ENCODE measurements at regions not wholly inside any gene's neighbourhood (a gene's known extent, or its start where the extent isn't known, plus 50 kb on each side); places are given as distances from the start of the nearest gene placed in this dataset.

- Mint-ChIP-seq H3K4me3 (no peak overlapping the region), H3K27ac (no peak overlapping the region), H3K9me3 (no peaks in the 10 kb centered on the region), H3K27me3 (ENCODE audit: insufficient read depth) (no peaks in the 10 kb centered on the region), H3K36me3 (ENCODE audit: low read depth) (no peaks in the 10 kb centered on the region), H3K4me1 (peaks cover 16% of the 10 kb centered on the region)
- no peaks in the 10 kb centered on the region for H3K27me3 ChIP-seq (ENCODE audit: control insufficient read depth, insufficient read depth, low read length, poor library complexity, severe bottlenecking)
- DNase-seq, result no peak
- no peak overlapping the region for H3K4me3 ChIP-seq (ENCODE audit: low read length)
- H3K4me1 ChIP-seq (ENCODE audit: control insufficient read depth, insufficient read depth, low read length), result peaks cover 4% of the 10 kb centered on the region
- H3K36me3 ChIP-seq (ENCODE audit: control insufficient read depth, insufficient read depth, low read length), result no peaks in the 10 kb centered on the region
- WGBS, 2 experiments (ENCODE audit: insufficient coverage in 1 of 2, insufficient read length in 1 of 2), result 92 to 96% methylated on average over 3 to 4 of the region's 4 CpGs
- H3K9me3 ChIP-seq (ENCODE audit: control insufficient read depth, low read length), result no peaks in the 10 kb centered on the region
- H3K27ac ChIP-seq (ENCODE audit: low read depth, low read length), result no peak overlapping the region
- no peak overlapping the region for H3K9ac ChIP-seq (ENCODE audit: extremely low read depth, low read length, poor library complexity, severe bottlenecking)
- TF ChIP-seq CTCF (conservative IDR thresholded peaks at IDR 0.05), result no peak
These were observed 97.6 kb upstream of the HDGFL1 start for GRCh38 chr6:22471746-22472145.

GRCh38 chr6:22473991-22474682, 95.2 kb upstream of the HDGFL1 start:
- 88 to 90% methylated on average over 6 to 7 of the region's 7 CpGs for WGBS, 2 experiments (ENCODE audit: insufficient coverage in 1 of 2, insufficient read length in 1 of 2)
- Mint-ChIP-seq H3K4me3 (no peak overlapping the region), H3K27me3 (ENCODE audit: insufficient read depth) (no peaks in the 10 kb centered on the region), H3K36me3 (ENCODE audit: low read depth) (no peaks in the 10 kb centered on the region), H3K9me3 (no peaks in the 10 kb centered on the region), H3K27ac (no peak overlapping the region), H3K4me1 (peaks cover 13% of the 10 kb centered on the region)
- no peak for TF ChIP-seq CTCF (conservative IDR thresholded peaks at IDR 0.05)
- H3K4me3 ChIP-seq (ENCODE audit: low read length), result no peak overlapping the region
- no peaks in the 10 kb centered on the region for H3K27me3 ChIP-seq (ENCODE audit: control insufficient read depth, insufficient read depth, low read length, poor library complexity, severe bottlenecking)
- DNase-seq, result no peak
- no peak overlapping the region for H3K9ac ChIP-seq (ENCODE audit: extremely low read depth, low read length, poor library complexity, severe bottlenecking)
- H3K9me3 ChIP-seq (ENCODE audit: control insufficient read depth, low read length), result no peaks in the 10 kb centered on the region
- H3K36me3 ChIP-seq (ENCODE audit: control insufficient read depth, insufficient read depth, low read length), result no peaks in the 10 kb centered on the region
- H3K27ac ChIP-seq (ENCODE audit: low read depth, low read length), result no peak overlapping the region
- peaks cover 4% of the 10 kb centered on the region for H3K4me1 ChIP-seq (ENCODE audit: control insufficient read depth, insufficient read depth, low read length)

GRCh38 chr6:22476811-22477390, 92.5 kb upstream of the HDGFL1 start:
- no peaks in the 10 kb centered on the region for H3K4me1 ChIP-seq (ENCODE audit: control insufficient read depth, insufficient read depth, low read length)
- no peak for DNase-seq
- no peak overlapping the region for H3K4me3 ChIP-seq (ENCODE audit: low read length)
- Mint-ChIP-seq H3K36me3 (ENCODE audit: low read depth) (no peaks in the 10 kb centered on the region), H3K4me3 (no peak overlapping the region), H3K4me1 (peaks cover under 1% of the 10 kb centered on the region), H3K27ac (no peak overlapping the region), H3K27me3 (ENCODE audit: insufficient read depth) (no peaks in the 10 kb centered on the region), H3K9me3 (no peaks in the 10 kb centered on the region)
- 92 to 93% methylated on average over 3 to 4 of the region's 4 CpGs for WGBS, 2 experiments (ENCODE audit: insufficient coverage in 1 of 2, insufficient read length in 1 of 2)
- no peaks in the 10 kb centered on the region for H3K36me3 ChIP-seq (ENCODE audit: control insufficient read depth, insufficient read depth, low read length)
- no peaks in the 10 kb centered on the region for H3K27me3 ChIP-seq (ENCODE audit: control insufficient read depth, insufficient read depth, low read length, poor library complexity, severe bottlenecking)
- no peak overlapping the region for H3K27ac ChIP-seq (ENCODE audit: low read depth, low read length)
- H3K9me3 ChIP-seq (ENCODE audit: control insufficient read depth, low read length), result no peaks in the 10 kb centered on the region
- no peak for TF ChIP-seq CTCF (conservative IDR thresholded peaks at IDR 0.05)
- no peak overlapping the region for H3K9ac ChIP-seq (ENCODE audit: extremely low read depth, low read length, poor library complexity, severe bottlenecking)
